RKO (cell line): ENCODE measurements at regions not wholly inside any gene's neighbourhood (a gene's known extent, or its start where the extent isn't known, plus 50 kb on each side); places are given as distances from the start of the nearest gene placed in this dataset.
"Not testable (repeated sequence)": the region's sequence is repeated elsewhere in the genome, so short reads cannot be mapped to it uniquely, and the experiment has no call there.

Experiments used
- DNase-seq: peaks from one replicate; pipeline ENCODE4 v3.0.0-alpha.2; 2016; ENCODE audit warnings: low spot score

DNA sequence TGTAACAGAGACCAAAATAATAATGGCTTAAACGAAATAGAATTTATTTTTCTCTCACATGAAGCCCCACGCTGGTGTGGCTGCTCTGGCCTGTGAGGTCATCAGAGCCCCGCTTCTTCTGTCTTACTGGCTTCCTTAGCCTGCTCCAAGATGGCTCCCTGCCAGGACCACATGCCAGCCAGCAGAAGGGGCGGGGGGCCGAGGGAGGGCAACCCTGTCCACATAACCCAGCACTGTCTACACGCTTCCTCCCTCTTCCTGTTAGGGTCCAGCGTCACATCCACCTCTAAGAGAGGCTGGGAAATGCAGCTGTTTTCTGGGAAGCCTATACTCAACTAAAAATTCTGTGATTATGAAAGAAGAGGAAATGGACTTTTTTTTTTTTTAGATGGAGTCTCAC is 107.9 kb upstream of the DLG1 start:
- DNase-seq = no peak

DNA sequence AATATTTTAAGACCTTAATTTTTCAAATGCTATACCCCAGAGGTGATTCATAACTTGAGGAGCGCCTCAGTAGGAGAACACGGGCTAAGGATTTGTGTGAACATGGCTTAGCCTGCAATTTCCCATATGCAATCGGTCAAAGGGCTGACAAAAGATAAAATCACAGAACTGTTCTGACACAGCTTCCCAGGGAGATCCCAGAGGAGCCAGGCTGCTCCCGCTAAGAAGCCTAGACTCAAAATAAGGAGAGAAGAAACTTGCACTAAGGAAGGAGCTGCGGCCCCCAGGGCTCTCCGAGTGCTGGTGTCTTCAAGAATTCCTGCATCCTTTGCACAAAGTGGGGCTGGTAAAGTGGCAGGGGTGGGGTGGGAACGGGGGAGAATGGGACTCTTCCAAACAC is 106.3 kb upstream of the DLG1 start:
- DNase-seq = no peak

DNA sequence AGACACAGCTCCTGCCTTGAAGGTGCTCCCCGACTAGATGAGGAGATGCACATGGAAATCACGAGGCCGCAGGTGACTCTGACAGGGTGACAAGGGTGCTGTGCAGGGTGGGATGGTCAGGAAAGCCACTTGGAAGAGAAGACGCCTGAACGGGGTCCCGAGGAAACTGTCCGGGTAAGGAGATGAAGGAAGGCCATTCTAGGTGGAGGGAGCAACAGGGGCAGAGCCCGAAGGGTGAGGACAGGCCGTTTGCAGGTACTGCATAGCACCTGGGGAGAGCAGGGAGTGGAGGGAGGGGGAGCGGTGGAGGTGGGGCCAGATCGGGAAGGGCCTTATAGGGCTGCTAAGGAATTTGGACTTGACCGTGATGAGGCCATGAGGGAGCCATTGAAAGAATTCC is 105.6 kb upstream of the DLG1 start:
- DNase-seq = no peak

DNA sequence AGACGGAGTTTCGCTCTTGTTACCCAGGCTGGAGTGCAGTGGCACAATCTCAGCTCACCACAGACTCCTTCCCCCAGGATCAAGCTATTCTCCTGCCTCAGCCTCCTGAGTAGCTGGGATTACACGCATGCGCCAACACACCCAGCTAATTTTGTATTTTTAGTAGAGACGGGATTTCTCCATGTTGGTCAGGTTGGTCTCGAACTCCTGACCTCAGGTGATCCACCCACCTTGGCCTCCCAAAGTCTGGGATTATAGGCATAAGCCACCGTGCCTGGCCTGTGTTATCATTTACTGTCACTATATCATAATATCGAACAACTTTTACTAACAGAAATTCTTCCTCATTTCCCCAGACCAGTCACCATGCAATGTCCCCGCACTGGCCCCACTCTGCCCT is 104.0 kb upstream of the DLG1 start:
- not testable (repeated sequence) for DNase-seq

DNA sequence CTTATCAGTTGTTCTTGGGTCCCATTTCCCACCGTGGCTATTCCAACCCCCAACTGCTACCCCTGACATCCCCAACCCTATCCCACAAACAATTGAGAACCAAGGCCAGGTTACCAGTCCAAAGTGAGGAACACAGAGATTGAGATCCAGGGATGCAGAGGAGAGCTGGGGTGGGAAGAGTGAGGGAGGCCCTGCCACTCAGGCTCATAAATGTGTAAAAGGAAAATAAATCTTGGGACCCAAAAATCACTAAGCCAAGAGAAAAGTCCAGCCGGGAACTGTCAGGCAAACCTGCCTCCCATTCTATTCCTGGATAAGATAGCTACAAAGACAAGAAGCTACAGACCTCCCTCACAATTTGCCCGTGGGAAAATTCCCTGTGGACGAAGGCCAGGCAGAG is 101.1 kb upstream of the DLG1 start:
- DNase-seq = no peak

DNA sequence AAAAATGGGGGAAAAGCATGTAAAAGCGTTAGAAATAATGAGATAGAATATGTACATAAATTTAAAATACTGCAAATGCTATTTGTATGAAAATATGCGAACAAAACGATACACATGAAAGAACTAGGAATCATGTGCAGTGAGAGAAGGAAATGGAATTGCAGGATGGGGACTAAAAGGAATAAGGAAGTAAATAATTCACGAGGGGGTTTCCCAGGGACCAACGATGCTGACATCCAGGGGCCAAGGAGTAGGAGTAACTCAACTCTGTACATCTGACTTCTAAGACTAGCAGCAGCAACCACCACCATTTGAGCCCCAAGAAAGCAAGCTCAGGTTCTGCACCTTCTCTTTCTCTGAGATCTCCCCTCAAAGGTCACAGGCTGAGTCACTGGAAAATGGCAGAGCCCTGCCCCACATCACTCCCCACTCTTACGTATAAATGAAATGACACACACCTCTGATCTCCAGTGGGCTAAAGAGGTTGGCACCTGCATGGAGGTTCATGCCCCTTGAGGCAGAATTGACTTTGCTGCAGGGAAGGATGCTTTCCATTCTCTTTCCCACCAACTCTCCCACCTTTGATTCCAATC is 100.0 kb upstream of the DLG1 start:
- DNase-seq = no peak

DNA sequence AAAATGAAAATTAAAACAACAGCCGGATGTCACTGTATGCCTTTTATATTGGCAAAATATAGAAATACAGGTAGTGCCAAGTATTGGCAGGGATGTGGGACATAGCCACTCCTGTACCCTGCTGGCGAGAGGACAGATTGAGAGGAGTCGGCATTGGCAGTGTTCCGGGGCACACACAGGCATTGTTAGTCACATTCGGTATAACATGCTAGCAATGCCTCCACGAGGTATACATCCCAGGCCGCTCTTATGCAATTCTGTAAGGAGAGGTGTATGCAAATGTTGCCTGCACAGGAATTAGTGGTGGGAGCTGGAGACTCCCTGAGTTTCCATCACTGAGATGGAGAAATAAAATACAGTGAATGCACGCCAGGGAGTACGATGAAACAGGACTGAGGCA is 99.4 kb upstream of the DLG1 start:
- DNase-seq = no peak

DNA sequence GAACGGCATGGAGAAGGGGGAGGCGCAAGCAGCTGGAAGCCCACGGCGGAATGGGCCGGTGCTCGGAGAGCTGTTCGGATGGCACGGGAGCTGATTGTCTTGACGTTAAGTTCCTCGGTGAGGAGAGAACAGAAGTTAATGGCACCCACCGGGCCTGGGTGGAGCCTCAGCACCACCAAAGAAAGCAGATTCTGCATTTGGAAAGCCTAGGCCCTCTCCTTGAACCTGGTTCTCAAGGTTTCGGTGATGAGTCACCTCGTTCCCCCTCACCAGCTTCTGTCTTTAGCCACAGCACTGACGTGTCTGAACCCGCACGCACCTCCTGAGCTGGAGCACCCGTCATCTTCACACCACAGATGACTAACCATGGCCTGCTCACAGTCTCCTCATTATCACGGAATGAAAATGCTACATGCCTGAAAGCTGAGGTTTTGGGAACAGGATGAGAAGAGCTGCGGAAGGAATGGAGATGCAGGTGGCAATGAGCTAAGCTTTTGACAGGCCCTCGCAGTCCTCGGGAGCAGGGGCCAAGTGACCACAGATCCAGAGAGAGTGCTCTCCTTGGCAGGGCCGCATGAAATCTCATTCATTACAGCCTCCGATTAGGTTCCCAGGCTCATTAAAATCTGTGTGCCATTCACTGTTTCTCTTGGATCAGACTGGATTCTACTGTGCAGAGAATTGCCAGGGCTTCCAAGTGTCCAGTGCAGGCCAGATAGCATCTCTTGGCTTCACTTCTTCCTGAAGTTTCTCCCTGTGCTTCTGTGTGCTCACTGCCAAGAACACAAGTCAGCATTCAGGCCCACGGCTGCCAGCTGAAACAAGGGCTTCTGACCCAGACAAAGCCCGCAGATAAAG is 96.3 kb upstream of the DLG1 start:
- DNase-seq = peak; percentile 99

DNA sequence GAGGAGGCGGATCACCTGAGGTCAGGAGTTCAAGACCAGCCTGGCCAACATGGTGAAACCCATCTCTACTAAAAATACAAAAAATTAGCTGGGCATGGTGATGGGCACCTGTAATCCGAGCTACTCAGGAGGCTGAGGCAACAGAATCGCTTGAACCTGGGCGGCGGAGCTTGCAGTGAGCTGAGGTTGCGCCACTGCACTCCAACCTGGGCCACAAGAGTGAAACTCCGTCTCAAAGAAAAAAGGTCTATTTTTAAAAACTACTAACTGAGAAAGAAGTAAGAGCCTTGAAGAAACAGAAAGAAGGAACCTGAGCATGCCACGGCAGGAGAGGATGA is 95.7 kb upstream of the DLG1 start:
- DNase-seq = not testable (repeated sequence)

DNA sequence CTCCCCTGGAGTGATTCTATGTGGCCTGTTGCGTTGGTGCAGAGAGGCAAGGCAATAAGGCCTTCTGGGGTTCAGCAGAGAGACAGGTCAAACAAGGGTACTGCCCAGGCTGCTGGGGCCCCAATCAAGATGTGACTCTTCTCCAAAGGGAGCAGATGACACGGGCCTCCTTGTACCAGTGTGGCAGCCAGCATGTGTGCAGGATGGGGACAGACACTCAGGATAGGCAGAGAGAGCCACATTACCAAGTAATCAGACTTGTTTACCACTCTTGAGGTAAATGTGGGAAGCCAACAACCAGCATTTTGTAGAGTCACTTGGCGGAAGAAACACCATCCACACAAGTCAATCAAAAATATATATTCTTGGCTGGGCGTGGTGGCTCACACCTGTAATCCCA is 95.3 kb upstream of the DLG1 start:
- DNase-seq = no peak

DNA sequence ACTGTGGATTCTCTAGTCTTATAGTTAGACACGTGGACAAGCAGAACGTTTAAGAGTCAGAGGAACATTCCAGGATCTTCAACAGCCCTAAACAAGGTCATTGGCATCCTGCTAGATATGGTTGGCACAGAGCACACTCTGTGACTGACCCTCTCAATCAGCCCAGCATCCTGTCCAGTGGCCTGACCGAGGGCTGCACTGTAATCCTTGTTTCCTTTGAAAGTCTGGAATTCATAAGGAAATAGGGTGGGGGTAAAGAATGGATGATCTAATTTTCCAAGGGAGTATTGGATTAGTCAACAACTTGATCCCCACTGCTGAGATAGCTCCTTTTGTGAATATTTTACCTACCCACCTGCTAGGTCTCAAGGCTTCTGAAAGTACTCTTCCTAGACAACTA is 94.5 kb upstream of the DLG1 start:
- DNase-seq = no peak

DNA sequence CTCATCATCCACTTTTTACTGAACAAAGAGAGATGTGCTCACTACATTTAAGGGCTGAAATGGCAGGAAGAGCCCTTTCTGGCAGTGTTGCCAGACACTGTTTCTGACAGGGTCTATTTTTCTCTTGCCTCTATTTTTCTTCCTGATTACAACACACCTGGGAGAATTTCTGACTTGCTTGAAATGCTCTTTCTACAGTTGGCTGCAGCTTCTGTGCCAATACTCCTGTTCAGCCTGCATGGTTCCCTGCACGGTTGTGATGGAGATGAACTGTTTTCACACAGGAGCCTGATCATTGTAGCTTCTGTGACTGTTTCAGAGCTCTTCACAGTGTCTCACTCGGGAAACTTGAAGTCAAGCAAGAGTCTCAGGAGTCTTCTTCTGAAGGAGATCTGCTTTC is 83.0 kb upstream of the DLG1 start:
- DNase-seq = no peak

DNA sequence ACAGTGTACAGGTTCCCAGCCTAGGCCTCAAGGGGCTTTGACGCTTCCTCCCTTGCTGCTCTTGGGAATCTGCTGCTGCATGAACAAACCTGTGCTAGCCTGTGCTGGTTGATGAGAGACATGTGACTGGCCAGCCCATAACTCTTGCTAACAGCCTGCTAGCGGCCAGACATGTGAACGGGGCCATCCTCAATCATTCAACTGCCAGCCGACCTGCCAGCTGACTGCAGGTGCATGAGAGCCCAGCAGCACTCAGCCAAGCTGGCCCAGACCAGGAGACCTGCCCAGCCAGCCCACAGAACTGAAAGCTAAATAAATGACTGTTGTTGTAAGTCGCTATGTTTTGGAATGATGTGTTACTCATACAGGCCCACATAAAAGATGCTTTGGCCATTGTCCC is 82.4 kb upstream of the DLG1 start:
- no peak for DNase-seq

DNA sequence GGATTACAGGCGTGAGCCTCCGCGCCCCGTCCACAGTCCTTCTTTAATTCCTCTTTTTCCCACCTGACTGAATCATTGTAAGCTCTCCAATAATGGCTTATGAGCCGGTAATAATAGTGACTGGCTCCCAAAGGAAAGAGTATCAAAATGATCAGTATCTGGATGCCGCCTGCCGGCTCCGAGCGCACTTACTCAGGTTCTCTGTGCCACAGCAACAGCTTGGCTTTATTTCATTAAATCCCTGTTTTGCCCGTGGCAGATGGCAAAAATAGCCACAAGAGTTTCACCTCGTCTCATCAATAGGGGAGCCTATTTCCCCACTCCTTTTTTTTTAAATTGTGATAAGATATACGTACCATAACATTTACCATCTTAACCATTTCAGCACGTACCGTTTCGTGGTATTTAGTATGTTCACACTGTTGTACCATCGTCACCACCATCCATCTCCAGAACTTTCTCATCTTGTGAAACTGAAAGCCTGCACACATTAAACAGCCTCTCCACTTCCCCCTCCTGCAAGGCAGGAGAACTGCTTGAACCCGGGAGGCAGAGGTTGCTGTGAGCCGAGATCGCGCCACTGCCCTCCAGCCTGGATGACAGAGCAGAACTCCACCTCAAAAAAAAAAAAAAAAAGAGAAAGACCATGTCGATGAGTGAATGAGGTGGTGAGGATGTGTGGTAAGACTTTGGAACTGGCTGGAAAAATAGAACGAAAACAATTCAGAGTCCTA is 80.7 kb upstream of the DLG1 start:
- DNase-seq = no peak

DNA sequence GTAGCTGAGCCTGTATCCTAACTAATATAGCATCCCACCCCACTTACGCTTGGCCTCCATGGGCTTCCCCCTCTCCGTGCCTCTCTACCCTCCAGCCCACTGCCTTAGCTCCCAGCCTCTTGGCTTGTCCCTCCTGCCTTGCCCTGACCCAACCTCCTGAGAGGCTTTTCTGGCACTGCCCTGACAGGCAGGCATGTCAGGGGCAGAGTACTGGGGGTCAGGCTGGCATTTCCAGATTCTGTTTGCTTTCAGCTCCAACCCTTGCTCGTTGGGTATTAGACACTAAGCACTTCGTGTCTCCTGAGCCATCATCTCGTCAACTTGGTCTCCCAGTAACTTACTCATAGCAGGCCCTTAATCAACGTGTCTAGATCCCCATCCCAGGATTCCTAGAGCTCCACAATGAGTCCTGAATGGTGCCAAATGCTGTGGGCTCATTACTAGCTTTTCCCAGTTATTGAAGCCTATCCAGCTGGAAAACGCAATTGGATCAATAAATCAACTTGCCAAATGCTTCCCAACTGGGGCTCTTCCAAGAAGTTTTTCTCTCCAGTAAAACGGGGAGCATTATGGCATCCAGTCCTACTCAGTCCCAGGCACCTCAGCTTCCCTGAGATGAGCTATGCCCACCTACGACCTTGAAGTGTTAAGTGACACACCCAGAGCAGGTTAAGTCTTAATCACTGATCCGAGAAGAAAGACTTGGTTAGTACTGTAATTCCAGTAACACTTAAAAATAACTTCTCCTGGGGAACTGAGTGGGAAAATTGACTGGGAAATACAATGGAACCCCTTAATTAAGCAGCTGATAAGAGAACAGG is 78.5 kb upstream of the DLG1 start:
- DNase-seq = no peak

DNA sequence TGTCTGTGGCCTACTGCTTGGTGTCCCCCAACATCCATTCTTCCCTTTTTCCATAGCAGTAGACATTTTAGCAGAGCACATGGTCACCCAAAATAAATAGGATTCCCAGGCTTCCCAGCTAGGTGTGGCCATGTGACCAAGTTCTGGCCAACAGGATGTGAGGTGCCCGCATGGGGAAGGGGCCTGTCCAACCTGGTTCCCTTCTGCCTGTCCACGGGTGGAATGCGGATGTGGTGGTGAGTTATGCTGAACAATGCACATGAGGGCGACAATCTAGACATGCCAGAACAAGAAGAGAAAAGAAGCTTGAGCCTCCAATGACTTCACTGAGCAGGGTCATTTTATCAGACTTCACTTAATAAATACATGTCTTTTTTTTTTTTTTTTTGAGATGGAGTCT is 77.6 kb upstream of the DLG1 start:
- DNase-seq = no peak

DNA sequence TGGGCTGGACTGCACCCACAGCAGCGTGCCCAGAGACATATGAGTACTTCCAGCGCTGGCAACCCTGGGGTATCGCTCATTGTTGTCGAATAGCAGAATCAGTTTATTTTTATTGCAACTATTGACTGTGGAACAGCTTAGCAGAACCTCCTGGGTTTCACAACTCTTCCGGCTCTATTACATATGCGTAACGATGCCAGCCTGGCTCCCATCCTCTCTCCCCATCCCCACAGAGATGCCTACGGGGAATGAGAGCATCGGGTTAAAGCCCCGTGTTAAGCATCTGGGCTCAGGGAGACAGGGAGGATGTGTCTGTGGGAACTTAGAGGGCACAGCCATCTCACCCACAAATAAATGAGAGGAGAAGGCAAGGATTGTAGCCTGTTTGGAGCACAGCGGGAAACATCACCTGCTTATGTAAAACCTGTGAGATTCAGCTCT is 76.6 kb upstream of the DLG1 start:
- DNase-seq = no peak

DNA sequence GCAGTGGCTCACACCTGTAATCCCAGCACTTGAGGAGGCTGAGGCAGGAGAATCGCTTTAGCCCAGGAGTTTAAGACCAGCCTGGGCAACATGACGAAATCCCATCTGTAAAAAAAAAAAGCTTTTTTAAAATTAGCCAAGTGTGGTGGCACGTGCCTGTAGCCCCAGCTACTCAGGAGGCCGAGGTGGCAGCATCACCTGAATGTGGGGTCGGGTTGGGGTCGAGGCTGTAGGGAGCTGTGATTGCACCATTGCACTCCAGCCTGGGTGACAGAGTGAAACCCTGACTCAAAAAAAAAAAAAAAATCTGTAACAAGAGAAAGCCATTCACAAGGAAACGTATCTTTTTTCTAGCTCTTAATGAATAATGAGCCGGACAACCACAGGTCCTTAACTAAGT is 74.7 kb upstream of the DLG1 start:
- no peak for DNase-seq

DNA sequence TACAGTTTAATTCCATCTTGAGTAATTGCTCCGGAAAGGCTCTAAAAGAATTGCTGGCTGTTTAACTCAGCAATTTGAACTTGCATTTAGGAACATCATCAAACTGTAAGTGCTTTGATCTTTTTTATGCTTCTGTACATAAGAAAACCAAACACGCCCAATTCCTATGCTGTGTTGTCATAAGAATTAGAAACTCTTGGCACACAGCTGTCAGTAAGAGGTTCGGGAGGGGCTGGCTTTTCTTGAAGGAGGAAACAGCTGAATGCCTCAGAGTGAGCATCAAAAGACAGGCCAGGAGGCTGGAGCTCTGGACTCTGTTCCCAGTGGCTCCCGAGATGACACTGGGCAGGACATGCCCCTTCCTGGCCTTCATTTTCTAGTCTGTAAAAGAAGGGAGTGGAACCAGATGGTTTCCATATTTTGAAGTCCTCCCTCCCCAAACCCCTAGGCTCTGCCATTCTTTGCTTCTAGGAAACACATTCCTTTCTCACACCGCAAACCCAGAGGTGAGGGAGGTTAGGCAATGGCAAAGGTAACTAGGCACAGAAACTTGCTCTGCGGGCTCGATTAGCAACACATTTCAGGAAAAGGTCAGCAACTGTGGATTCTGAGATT is 73.7 kb upstream of the DLG1 start:
- DNase-seq = no peak

DNA sequence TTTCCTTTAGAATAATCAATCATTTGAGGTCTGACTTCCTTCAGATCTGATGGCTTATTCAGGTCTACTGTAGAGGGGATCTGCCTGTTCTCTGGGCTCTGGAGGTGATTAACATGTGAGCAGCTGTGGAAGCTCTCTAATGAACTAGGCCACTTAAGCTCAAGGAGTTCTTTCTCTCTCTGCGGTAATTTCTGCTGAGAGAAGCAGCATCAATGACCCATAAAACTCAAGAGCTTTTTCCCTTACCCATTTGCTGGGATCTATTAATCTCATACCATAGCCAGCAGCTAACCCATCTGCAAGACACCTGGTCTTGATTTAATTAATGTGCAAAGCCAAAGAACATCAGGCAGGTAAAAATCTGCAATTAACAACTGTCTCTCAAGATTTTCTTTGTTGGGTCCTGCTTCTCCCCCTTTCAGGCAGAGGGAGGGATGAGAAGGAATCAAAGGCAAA is 73.2 kb upstream of the DLG1 start:
- no peak for DNase-seq

DNA sequence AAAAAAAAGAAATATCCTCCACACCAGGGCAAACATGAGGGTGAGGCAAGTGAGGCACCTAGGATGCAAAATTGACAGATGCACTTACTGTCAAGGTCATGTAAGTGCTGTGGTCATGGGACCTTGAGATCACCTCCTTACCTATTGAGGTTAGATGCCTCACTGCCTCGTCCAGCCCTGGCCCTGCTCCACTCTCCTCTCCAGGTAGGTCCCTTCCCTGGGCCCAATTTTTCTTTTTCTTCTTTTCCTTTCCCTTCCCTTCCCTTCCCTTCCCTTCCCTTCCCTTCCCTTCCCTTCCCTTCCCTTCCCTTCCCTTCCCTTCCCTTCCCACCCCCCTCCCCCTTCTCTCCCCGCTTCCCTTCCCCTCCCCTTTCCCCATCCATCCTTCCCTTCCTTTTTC is 71.1 kb upstream of the DLG1 start:
- no peak for DNase-seq

DNA sequence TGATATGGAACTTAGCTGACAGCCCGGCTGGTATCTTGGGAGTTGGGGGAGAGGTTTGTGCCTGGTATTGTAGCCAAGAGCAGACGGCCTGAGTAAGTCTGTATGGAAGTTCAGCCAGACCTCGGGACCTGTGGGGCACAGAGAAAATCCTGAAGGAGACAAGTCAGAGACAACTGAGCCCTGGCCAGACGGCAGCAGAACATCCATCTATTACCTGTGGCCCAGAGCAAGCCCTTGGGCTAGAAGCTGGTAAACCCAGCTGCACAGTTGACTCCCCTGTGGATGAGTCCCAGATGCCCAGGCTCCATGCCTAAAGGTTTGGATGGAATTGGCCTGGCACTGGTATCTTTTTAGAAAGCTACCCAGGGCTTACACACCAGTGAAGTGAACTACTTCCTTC is 70.4 kb upstream of the DLG1 start:
- DNase-seq = no peak
